Esophagus squamous epithelium (tissue), 4 donors: ENCODE measurements at regions not wholly inside any gene's neighbourhood (a gene's known extent, or its start where the extent isn't known, plus 50 kb on each side); places are given as distances from the start of the nearest gene placed in this dataset.

Experiments used
- CTCF ChIP-seq, 6 experiments: fragments of 450-650 bp in 4 of 6; fragments of 200-600 bp in 2 of 6; sonication (generic) in 2 of 6; IDR thresholded peaks; one replicate each; pipeline ENCODE4 v1.5.1; 2016 to 2019; ENCODE audit warnings: antibody characterized with exemption in 6 of 6, mild to moderate bottlenecking in 4 of 6, moderate library complexity in 4 of 6
- POLR2A ChIP-seq, 4 donors: fragments of 450-650 bp; IDR thresholded peaks; one replicate each; pipeline ENCODE4 v1.6.1; 2017; ENCODE audit warnings: antibody characterized with exemption in 4 of 4, mild to moderate bottlenecking in 4 of 4, moderate library complexity in 3 of 4

GRCh38 chr21:20004367-20004766 is 993.8 kb upstream of the NCAM2 start:
- TF ChIP-seq CTCF (IDR thresholded peaks at IDR 0.05) (no peak), POLR2A (IDR thresholded peaks at IDR 0.05) (no peak)
